Uterus (tissue), 3 donors: ENCODE measurements at regions not wholly inside any gene's neighbourhood (a gene's known extent, or its start where the extent isn't known, plus 50 kb on each side); places are given as distances from the start of the nearest gene placed in this dataset.

Experiments
- DNase-seq, 2 donors: peaks; one replicate each; pipeline ENCODE4 v3.0.0-alpha.2; 2019 to 2020
- H3K27ac ChIP-seq, 2 donors: fragments of 200-600 bp; sonication (generic); 1 replicate in 1 of 2; 2 replicates in 1 of 2; pipeline ENCODE4 v1.5.1; 2016 to 2018
- H3K27me3 ChIP-seq, 2 donors: fragments of 200-600 bp; sonication (generic); one replicate each; pipeline ENCODE4 v1.5.1; 2018 to 2019; ENCODE audit warnings: control low read depth in 1 of 2
- H3K36me3 ChIP-seq, 2 donors: fragments of 200-600 bp; sonication (generic); one replicate each; pipeline ENCODE4 v1.5.1; 2019; ENCODE audit warnings: control low read depth in 1 of 2
- H3K4me1 ChIP-seq, 2 donors: fragments of 200-600 bp; sonication (generic); one replicate each; pipeline ENCODE4 v1.5.1; 2018 to 2019; ENCODE audit warnings: control low read depth in 1 of 2
- H3K4me3 ChIP-seq, 2 donors: fragments of 200-600 bp; sonication (generic); 1 replicate in 1 of 2; 2 replicates in 1 of 2; pipeline ENCODE4 v1.5.1; 2018 to 2019; ENCODE audit warnings: mild to moderate bottlenecking in 1 of 2
- H3K9me3 ChIP-seq, 2 donors: fragments of 200-600 bp; sonication (generic); one replicate each; pipeline ENCODE4 v1.5.1; 2019; ENCODE audit warnings: control low read depth in 1 of 2
- POLR2A ChIP-seq, 2 donors: fragments of 450-650 bp; IDR thresholded peaks; one replicate each; pipeline ENCODE4 v1.6.1; 2016; ENCODE audit warnings: antibody characterized with exemption in 2 of 2, mild to moderate bottlenecking in 1 of 2, moderate library complexity in 1 of 2
- intact Hi-C: fragments of 100-400 bp; cut with DNase I; formaldehyde crosslinking; loops from one replicate; pipeline ENCODE4 v1.15.1; 2023; ENCODE audit warnings: low total_unique reads
- TF ChIP-seq, protein P1 (sequence below), 4 experiments: fragments of 200-600 bp in 2 of 4; fragments of 450-650 bp in 2 of 4; sonication (generic) in 2 of 4; IDR thresholded peaks; one replicate each; pipeline ENCODE4 v1.5.1; 2016 to 2019; ENCODE audit warnings: antibody characterized with exemption in 4 of 4, mild to moderate bottlenecking in 2 of 4, moderate library complexity in 1 of 4
- donor health status: DM: yes; HTN: yes; CAD: no.

DNA sequence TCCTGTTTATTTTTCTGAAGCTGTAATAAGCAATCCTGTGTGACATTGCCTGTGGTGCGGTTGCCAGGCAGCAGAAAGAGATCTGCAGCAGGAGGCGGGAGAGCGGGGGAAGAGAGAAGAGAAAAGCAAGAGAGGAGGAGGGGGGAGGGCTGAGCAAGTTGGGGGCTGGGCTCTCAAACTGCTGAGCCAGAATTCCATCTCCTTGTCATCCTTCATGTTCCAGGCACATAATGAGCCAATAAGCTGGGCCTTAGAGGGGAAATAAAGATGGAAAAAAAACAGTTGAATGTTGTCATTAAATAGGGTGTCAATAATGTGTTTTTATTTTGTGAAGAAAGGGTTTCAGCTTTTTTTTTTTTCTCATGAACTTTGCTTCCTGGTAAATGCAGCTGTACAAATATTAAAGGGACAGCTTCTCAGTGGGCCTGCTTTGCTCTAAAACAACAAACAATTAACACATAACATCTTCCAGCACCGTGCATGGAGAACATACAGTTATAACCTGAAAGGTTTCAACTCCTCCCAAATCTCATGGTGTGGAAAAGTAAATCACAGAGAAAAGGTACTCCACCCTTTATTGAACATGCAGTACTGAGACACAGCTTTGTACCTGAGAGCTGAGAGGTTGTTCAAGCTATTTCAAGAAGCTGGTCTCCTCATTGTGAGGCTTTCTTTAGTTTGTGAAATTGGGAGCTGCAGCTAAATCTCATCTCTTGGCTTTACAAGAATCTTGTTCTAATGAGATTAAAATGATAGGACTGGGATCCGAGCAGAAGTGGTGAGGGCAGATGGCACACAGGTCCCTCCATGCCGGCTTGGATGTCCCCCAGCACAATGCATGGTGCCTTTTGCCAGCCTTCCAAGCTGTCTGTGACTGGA, 451.1 kb upstream of the KCNMB2 start:
- H3K9me3 ChIP-seq: no peaks in the 10 kb centered on the region
- H3K4me1 ChIP-seq: peaks cover 0 to 16% of the 10 kb centered on the region in 2 donors
- H3K27ac ChIP-seq: peak overlapping the region; percentile 20 to 43
- DNase-seq: peak; percentile 78 to 79
- H3K36me3 ChIP-seq: no peaks in the 10 kb centered on the region
- TF ChIP-seq POLR2A (IDR thresholded peaks at IDR 0.05): no peak
- TF ChIP-seq, protein P1, sequence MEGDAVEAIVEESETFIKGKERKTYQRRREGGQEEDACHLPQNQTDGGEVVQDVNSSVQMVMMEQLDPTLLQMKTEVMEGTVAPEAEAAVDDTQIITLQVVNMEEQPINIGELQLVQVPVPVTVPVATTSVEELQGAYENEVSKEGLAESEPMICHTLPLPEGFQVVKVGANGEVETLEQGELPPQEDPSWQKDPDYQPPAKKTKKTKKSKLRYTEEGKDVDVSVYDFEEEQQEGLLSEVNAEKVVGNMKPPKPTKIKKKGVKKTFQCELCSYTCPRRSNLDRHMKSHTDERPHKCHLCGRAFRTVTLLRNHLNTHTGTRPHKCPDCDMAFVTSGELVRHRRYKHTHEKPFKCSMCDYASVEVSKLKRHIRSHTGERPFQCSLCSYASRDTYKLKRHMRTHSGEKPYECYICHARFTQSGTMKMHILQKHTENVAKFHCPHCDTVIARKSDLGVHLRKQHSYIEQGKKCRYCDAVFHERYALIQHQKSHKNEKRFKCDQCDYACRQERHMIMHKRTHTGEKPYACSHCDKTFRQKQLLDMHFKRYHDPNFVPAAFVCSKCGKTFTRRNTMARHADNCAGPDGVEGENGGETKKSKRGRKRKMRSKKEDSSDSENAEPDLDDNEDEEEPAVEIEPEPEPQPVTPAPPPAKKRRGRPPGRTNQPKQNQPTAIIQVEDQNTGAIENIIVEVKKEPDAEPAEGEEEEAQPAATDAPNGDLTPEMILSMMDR (IDR thresholded peaks at IDR 0.05): no peak
- H3K27me3 ChIP-seq: no peaks in the 10 kb centered on the region
- intact Hi-C loops: no loop called here
- H3K4me3 ChIP-seq: no peak overlapping the region

DNA sequence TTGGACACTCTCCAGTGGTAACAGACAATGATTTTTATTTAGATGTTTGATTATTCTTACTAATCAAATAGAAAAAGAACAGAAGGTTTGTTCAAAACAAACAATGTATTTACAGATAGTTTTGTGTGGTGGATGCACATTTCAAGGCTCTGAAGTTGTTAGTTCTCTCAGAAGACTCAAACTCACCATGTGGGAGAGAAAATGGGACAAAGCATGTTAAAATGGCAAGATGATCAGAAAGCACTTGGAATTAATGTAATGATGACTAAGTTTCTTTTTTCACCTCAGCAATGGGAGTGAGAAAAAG, 450.5 kb upstream of the KCNMB2 start:
- intact Hi-C loops: no loop called here
- Histone ChIP-seq H3K4me1 (peaks cover 0 to 16% of the 10 kb centered on the region in 2 donors), H3K27me3 (no peaks in the 10 kb centered on the region), H3K27ac (peak overlapping the region in 1 of 2 donors; percentile 20), H3K36me3 (no peaks in the 10 kb centered on the region), H3K4me3 (no peak overlapping the region), H3K9me3 (no peaks in the 10 kb centered on the region)
- no peak for TF ChIP-seq POLR2A (IDR thresholded peaks at IDR 0.05)
- TF ChIP-seq, protein P1 (IDR thresholded peaks at IDR 0.05): no peak
- DNase-seq: no peak

DNA sequence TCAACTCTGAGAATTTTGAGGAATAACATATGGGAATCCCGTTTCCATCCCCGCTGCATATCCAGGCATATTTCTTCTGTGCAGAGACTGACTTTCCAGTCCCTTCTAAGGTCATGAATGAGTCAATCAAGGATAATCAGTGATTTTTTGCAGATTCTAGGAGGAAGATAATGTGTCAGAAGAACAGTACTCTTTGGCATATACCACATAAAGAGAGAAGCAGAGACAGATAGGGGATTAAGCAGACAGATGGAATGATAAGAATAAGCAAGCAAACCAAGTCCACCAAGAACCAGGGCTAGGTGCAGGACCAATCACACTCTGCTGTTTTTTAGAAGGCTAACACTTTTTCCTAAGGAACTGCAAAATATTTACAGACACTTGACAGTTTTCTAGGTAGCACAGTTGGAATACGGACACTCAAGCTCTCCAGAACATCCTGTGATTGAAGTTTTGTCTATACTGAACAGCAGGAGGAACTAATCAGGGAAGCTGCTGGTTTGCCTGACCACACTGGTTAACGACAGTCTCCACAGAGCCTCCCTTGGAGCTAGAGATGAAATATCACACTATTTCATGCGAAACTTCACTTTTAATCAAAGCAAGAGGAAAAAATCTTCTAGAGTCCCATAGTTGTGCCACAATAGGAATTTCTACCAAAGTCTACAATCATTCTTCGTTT, 450.0 kb upstream of the KCNMB2 start:
- no peak for DNase-seq
- TF ChIP-seq, protein P1 (IDR thresholded peaks at IDR 0.05): no peak
- TF ChIP-seq POLR2A (IDR thresholded peaks at IDR 0.05): no peak
- Histone ChIP-seq H3K27ac (no peak overlapping the region), H3K27me3 (no peaks in the 10 kb centered on the region), H3K4me1 (peaks cover 0 to 16% of the 10 kb centered on the region in 2 donors), H3K36me3 (no peaks in the 10 kb centered on the region), H3K4me3 (no peak overlapping the region), H3K9me3 (no peaks in the 10 kb centered on the region)
- intact Hi-C loops: no loop called here

DNA sequence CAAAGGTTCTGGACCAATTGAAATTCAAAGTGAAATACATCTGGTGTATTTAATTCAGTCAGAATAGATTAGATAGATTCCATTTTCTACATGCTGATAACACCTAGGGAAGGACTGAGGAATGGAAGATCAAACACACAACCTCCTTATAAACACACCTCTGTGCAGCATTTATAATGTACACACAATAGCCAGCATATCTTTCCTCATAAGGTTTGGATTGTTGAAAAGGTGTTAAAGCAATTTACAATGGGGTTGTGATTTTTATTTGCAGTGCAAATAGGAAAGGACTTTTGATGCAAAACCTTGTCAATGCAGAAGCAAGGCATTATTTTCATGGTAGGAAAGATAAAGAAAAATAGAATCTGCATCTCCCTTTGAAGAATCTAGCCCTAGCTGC, 448.9 kb upstream of the KCNMB2 start:
- Histone ChIP-seq H3K27me3 (no peaks in the 10 kb centered on the region), H3K27ac (no peak overlapping the region), H3K36me3 (no peaks in the 10 kb centered on the region), H3K4me3 (no peak overlapping the region), H3K4me1 (peaks cover 0 to 16% of the 10 kb centered on the region in 2 donors), H3K9me3 (no peaks in the 10 kb centered on the region)
- DNase-seq: no peak
- intact Hi-C loops: no loop called here
- TF ChIP-seq POLR2A (IDR thresholded peaks at IDR 0.05): no peak
- TF ChIP-seq, protein P1 (IDR thresholded peaks at IDR 0.05): no peak

DNA sequence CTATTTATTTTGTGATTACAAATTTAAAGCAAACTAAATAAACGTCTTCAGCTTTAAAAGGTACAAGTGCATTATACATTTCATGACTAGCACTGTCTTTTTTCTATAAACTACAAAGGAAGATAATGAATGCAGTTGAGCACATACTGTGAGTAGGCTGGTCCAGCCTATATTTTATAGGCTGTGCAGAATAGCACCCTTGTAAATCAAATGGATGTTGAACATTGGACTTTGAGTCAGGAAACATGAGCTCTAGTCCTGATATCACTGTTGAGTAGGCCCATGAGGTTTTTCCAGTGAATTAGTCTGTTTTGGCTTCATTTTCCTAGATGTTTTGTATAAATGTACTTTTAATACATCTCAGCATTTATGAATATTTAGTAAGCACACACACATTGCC, 447.3 kb upstream of the KCNMB2 start:
- TF ChIP-seq POLR2A (IDR thresholded peaks at IDR 0.05): no peak
- TF ChIP-seq, protein P1 (IDR thresholded peaks at IDR 0.05): no peak
- intact Hi-C loops: no loop called here
- H3K27ac ChIP-seq: no peak overlapping the region
- no peaks in the 10 kb centered on the region for H3K27me3 ChIP-seq
- H3K4me3 ChIP-seq: no peak overlapping the region
- H3K9me3 ChIP-seq: no peaks in the 10 kb centered on the region
- H3K4me1 ChIP-seq: peaks cover 0 to 15% of the 10 kb centered on the region in 2 donors
- H3K36me3 ChIP-seq: no peaks in the 10 kb centered on the region
- DNase-seq: no peak
